HUES48 (cell line): ENCODE measurements at regions not wholly inside any gene's neighbourhood (a gene's known extent, or its start where the extent isn't known, plus 50 kb on each side); places are given as distances from the start of the nearest gene placed in this dataset.

Experiments
- H3K27ac ChIP-seq: one replicate; pipeline ENCODE4 v1.7.0; 2013; ENCODE audit warnings: low read depth, low read length, inconsistent platforms
- H3K27me3 ChIP-seq: 2 replicates; pipeline ENCODE4 v1.6.1; 2013; ENCODE audit warnings: mild to moderate bottlenecking, low read length; ENCODE audit not compliant: control insufficient read depth, insufficient read depth
- H3K36me3 ChIP-seq: 2 replicates; pipeline ENCODE4 v1.6.1; 2013; ENCODE audit warnings: low read length; ENCODE audit not compliant: control insufficient read depth, insufficient read depth
- H3K4me1 ChIP-seq: 2 replicates; pipeline ENCODE4 v1.6.1; 2013; ENCODE audit warnings: mild to moderate bottlenecking, low read length; ENCODE audit not compliant: control insufficient read depth, insufficient read depth
- H3K4me3 ChIP-seq: 2 replicates; pipeline ENCODE4 v1.5.1; 2013; ENCODE audit warnings: mild to moderate bottlenecking, low read depth, low read length
- H3K9ac ChIP-seq: 2 replicates; pipeline ENCODE4 v1.6.1; 2013; ENCODE audit warnings: mild to moderate bottlenecking, low read depth, low read length, moderate library complexity
- H3K9me3 ChIP-seq: 2 replicates; pipeline ENCODE4 v1.6.1; 2013; ENCODE audit warnings: low read length; ENCODE audit not compliant: control insufficient read depth, insufficient read depth

DNA sequence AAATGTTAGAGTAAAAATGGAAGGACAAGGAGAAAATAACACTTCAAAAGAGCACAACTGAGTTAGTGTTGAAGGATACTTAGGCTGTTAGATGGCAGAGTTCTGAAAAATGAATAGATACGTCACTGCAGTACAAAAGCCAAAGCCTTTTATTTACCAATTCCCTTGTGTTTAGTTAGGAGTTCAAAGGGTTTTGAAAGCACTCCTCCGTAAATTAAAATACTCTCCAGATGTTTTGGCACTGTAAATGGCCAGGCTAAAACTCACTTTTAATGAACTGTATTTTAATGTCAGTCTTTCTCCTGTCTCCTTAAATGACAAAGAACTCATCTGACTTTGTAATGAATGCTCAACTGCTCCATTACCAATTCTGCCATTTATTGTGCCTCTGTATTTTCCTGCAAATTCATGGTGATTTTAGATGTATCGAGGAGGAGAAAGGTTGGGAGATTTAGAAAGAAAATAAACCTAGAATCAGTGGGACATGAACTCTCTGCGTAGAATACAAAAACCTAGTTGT lies 1727.2 kb downstream of the MAT2B start:
- Histone ChIP-seq H3K27me3 (no peaks in the 10 kb centered on the region), H3K9me3 (peaks cover 26% of the 10 kb centered on the region), H3K9ac (no peak overlapping the region), H3K36me3 (no peaks in the 10 kb centered on the region), H3K27ac (peak overlapping the region; percentile 65), H3K4me3 (peak overlapping the region; percentile 19; the same call in 1 of the 2 replicates), H3K4me1 (peaks cover 53% of the 10 kb centered on the region)

GRCh38 chr5:165241811-165242210 lies 1736.4 kb downstream of the MAT2B start:
- H3K9ac ChIP-seq, result no peak overlapping the region
- H3K4me3 ChIP-seq, result no peak overlapping the region
- H3K36me3 ChIP-seq, result no peaks in the 10 kb centered on the region
- H3K9me3 ChIP-seq, result no peaks in the 10 kb centered on the region
- H3K4me1 ChIP-seq, result no peaks in the 10 kb centered on the region
- no peak overlapping the region for H3K27ac ChIP-seq
- no peaks in the 10 kb centered on the region for H3K27me3 ChIP-seq

DNA sequence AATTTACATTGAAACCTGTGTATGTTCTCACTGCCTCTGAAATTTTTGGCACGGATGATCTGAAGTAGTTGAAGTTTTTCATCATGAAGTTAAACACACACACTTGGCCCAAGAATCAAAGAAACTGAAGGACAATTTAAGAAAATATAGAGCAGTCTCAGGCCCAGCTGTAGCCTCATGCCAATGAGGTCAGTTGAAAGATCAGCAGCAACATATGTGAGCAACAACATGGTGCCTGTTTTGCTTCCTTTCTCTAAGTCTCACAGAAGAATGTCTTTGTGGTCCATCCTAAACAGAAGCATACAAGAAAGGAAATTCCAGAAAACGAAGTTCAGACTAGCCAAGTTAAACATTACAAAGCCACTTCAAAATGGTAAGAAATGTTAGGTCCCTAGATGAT lies 1737.2 kb downstream of the MAT2B start:
- Histone ChIP-seq H3K4me3 (no peak overlapping the region), H3K9ac (no peak overlapping the region), H3K27me3 (no peaks in the 10 kb centered on the region), H3K27ac (no peak overlapping the region), H3K4me1 (no peaks in the 10 kb centered on the region), H3K36me3 (no peaks in the 10 kb centered on the region), H3K9me3 (no peaks in the 10 kb centered on the region)

GRCh38 chr5:165244407-165244806 lies 1739.0 kb downstream of the MAT2B start:
- Histone ChIP-seq H3K27ac (no peak overlapping the region), H3K9ac (no peak overlapping the region), H3K27me3 (no peaks in the 10 kb centered on the region), H3K9me3 (no peaks in the 10 kb centered on the region), H3K4me3 (no peak overlapping the region), H3K36me3 (no peaks in the 10 kb centered on the region), H3K4me1 (no peaks in the 10 kb centered on the region)

GRCh38 chr5:165258197-165258771 lies 1752.9 kb downstream of the MAT2B start:
- Histone ChIP-seq H3K27me3 (no peaks in the 10 kb centered on the region), H3K4me3 (no peak overlapping the region), H3K9me3 (no peaks in the 10 kb centered on the region), H3K4me1 (peaks cover 12% of the 10 kb centered on the region), H3K9ac (no peak overlapping the region), H3K27ac (no peak overlapping the region), H3K36me3 (no peaks in the 10 kb centered on the region)

DNA sequence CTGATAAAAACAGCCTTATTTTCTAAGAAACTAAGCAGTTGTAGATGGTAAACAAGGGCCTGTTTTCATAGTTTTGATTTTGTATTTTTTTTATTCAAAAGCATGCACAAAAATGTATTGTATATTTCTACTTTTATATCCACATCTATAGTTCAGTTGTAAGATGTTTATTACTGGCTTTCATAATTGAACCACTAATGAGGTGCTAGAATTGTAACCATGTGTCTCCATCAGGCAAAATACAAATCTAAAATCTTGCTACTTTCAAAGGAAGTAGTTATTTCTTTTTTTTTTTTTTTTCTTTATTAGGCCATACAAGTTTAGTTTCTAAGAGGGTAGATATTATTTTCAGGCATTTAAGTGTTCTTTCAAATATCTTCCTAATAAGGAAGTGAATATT lies 1755.0 kb downstream of the MAT2B start:
- no peak overlapping the region for H3K27ac ChIP-seq
- no peak overlapping the region for H3K9ac ChIP-seq
- H3K4me3 ChIP-seq, result no peak overlapping the region
- no peaks in the 10 kb centered on the region for H3K36me3 ChIP-seq
- peaks cover 12% of the 10 kb centered on the region for H3K4me1 ChIP-seq
- no peaks in the 10 kb centered on the region for H3K9me3 ChIP-seq
- no peaks in the 10 kb centered on the region for H3K27me3 ChIP-seq

- H3K9me3 ChIP-seq, result no peaks in the 10 kb centered on the region
- H3K27ac ChIP-seq, result no peak overlapping the region
- no peaks in the 10 kb centered on the region for H3K27me3 ChIP-seq
- H3K9ac ChIP-seq, result no peak overlapping the region
- no peaks in the 10 kb centered on the region for H3K36me3 ChIP-seq
- no peak overlapping the region for H3K4me3 ChIP-seq
- H3K4me1 ChIP-seq, result peaks cover 6% of the 10 kb centered on the region
Observed at GRCh38 chr5:165263536-165263935, 1758.1 kb downstream of the MAT2B start.

DNA sequence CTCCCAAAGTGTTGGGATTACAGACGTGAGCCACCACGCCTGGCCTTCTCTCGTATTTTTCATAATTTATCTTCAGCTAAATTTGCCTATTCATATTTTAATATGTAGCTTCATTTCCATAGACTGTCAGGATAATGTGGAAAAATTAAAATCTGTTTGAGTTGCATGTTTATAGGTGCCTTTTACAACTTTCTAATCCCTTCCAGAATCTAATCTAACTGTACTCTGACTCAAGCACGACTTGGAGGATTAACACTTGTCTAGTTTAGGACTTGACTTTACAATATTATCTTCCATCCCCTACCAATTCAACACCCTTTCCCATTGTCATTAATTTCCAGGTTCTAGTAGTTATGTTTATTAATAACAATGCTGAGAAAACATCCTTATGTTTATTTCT lies 1761.5 kb downstream of the MAT2B start:
- Histone ChIP-seq H3K27ac (no peak overlapping the region), H3K4me1 (no peaks in the 10 kb centered on the region), H3K9ac (no peak overlapping the region), H3K36me3 (no peaks in the 10 kb centered on the region), H3K9me3 (no peaks in the 10 kb centered on the region), H3K27me3 (no peaks in the 10 kb centered on the region), H3K4me3 (no peak overlapping the region)

GRCh38 chr5:165272436-165272835 lies 1767.0 kb downstream of the MAT2B start:
- Histone ChIP-seq H3K9me3 (no peaks in the 10 kb centered on the region), H3K4me1 (no peaks in the 10 kb centered on the region), H3K36me3 (no peaks in the 10 kb centered on the region), H3K9ac (no peak overlapping the region), H3K4me3 (no peak overlapping the region), H3K27ac (no peak overlapping the region), H3K27me3 (no peaks in the 10 kb centered on the region)

GRCh38 chr5:165277661-165278060 lies 1772.2 kb downstream of the MAT2B start:
- no peak overlapping the region for H3K9ac ChIP-seq
- no peaks in the 10 kb centered on the region for H3K4me1 ChIP-seq
- H3K27me3 ChIP-seq, result no peaks in the 10 kb centered on the region
- H3K27ac ChIP-seq, result no peak overlapping the region
- H3K36me3 ChIP-seq, result no peaks in the 10 kb centered on the region
- no peak overlapping the region for H3K4me3 ChIP-seq
- no peaks in the 10 kb centered on the region for H3K9me3 ChIP-seq

GRCh38 chr5:165282491-165282890 lies 1777.1 kb downstream of the MAT2B start:
- Histone ChIP-seq H3K4me1 (no peaks in the 10 kb centered on the region), H3K36me3 (no peaks in the 10 kb centered on the region), H3K27ac (no peak overlapping the region), H3K27me3 (no peaks in the 10 kb centered on the region), H3K9me3 (no peaks in the 10 kb centered on the region), H3K4me3 (no peak overlapping the region), H3K9ac (no peak overlapping the region)
